GM13977 (cell line): ENCODE measurements at regions not wholly inside any gene's neighbourhood (a gene's known extent, or its start where the extent isn't known, plus 50 kb on each side); places are given as distances from the start of the nearest gene placed in this dataset.

ENCODE experiments used
- DNase-seq: peaks from one replicate; pipeline ENCODE4 v3.0.0; 2012; ENCODE audit warnings: low spot score
- CTCF ChIP-seq: IDR thresholded peaks from 2 replicates; pipeline ENCODE4 v1.5.1; 2012; ENCODE audit warnings: mild to moderate bottlenecking, control low read depth; ENCODE audit not compliant: insufficient read depth; ENCODE audit errors: extremely low read depth, missing control alignments
- in situ Hi-C: fragments of 300-500 bp; cut with MboI; formaldehyde crosslinking; loops from one replicate; pipeline ENCODE4 v1.12.0; 2022; ENCODE audit warnings: low sequenced_read_pairs, low pct_unique_long_range_greater_than_20kb, mixed read lengths, inconsistent platforms; ENCODE audit not compliant: unreplicated experiment

DNA sequence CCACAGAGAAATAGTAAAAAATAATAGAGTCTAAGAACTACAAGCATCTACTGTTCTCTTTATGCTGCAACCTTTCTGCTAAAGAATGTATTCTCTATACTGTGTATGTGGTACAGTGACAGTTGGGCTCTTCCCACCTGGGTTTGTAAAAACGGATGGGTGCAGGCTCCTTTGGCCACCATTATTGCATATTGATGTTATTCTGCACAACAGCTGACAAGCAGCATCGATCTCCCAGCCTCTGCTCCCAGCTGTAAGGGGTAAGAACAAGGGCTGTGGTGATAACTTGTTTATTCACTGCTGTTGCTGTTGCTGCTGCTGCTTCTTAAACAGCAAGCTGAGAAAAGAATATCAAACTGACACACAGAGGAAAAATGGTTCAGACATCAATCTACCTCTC, 56.1 kb downstream of the KCNRG start:
- no peak for DNase-seq
- in situ Hi-C loops, result no loop called here
- no peak for TF ChIP-seq CTCF

DNA sequence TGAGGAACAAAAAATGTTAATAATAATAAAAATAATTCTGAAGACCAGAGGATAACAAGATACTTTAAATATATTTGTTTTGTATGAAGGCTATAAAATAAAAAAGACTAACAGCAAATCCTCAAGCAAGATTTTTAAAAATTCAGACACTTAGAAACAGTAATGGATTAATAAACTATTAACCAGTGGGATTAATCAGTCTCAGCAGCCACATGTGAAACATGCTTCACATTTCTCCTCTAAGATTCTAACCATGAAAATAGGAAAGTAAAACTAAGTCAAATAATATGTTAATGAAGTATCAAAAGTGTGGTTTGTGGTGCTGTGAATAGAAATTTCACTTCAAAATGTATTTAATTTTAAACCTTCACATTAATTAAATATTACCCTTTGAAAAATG, 57.4 kb downstream of the KCNRG start:
- TF ChIP-seq CTCF, result no peak
- no peak for DNase-seq
- in situ Hi-C loops, result no loop called here

DNA sequence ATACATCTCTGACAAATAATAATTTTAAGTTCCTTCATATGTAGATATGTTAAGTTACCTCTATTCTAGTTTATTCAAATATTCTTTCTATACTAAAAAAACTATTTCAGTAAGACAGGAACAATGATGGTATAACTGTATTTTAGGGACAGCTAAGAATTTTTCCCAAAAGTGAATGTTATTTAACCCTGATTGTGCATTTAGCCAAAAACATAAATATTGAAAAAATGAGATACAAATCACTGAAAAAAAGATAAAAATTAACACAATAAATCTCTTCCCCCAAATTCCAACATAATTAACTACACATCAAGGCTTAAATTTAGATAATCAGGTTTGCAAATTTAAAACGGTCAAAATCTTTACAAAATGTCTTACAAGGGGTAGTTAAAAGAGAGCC, 58.1 kb downstream of the KCNRG start:
- in situ Hi-C loops, result no loop called here
- DNase-seq, result no peak
- no peak for TF ChIP-seq CTCF

- in situ Hi-C loops, result loop anchor here (25.0 kb wide), 1 partner anchor 837 kb away; the partner anchor contains the start of gene RNASEH2B
- TF ChIP-seq CTCF, result no peak
- DNase-seq, result no peak
Observed at GRCh38 chr13:50074843-50075242, 59.6 kb downstream of the KCNRG start.

GRCh38 chr13:50075619-50076097, 60.4 kb downstream of the KCNRG start:
- DNase-seq, result no peak
- in situ Hi-C loops, result loop anchor here (25.0 kb wide), 1 partner anchor 837 kb away; the partner anchor contains the start of gene RNASEH2B

DNA sequence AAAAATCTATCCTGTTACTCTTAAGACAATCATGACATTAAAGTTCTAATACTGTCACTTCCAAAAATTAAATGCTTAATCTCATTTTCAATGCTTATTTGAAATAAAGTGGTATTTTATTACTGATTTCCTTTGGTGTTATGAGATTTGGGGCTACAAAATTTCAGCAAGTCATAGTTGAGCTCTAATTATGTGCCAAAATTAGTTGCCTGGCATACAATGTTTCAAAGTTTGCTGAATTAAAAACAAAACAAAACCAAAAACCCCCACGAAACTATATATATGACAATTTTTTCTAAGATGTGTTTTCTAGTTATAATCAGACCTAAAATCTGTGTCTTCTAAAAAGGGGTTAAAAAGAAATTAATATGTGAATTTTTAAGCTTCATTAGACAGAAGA, 62.2 kb downstream of the KCNRG start:
- TF ChIP-seq CTCF, result no peak
- DNase-seq, result no peak
- in situ Hi-C loops, result loop anchor here (25.0 kb wide), 1 partner anchor 835 kb away; the partner anchor contains the start of gene RNASEH2B

More at GRCh38 chr13:50075619-50076097, 60.4 kb downstream of the KCNRG start:
- TF ChIP-seq CTCF, result no peak
